GM12878 (cell line): ENCODE measurements at regions not wholly inside any gene's neighbourhood (a gene's known extent, or its start where the extent isn't known, plus 50 kb on each side); places are given as distances from the start of the nearest gene placed in this dataset.

ENCODE experiments used
- BHLHE40 ChIP-seq, 2 experiments: fragments of 450-650 bp in 1 of 2; IDR thresholded peaks; 2 replicates each; pipeline ENCODE4 v1.6.1; 2011 to 2017; ENCODE audit warnings: low read depth in 2 of 2, borderline replicate concordance in 1 of 2, improper control_type of control experiment in 1 of 2, low read length in 1 of 2, mild to moderate bottlenecking in 1 of 2
- HDAC2 ChIP-seq: fragments of 200-600 bp; sonication (generic); IDR thresholded peaks from 2 replicates; pipeline ENCODE4 v1.6.1; 2017
- MYC ChIP-seq: IDR thresholded peaks from 2 replicates; pipeline ENCODE4 v1.6.1; 2011; ENCODE audit warnings: mild to moderate bottlenecking, low read length, moderate library complexity, inconsistent platforms; ENCODE audit not compliant: insufficient read depth, insufficient replicate concordance, insufficient read length, severe bottlenecking
- POLR2A ChIP-seq: IDR thresholded peaks from 2 replicates; pipeline ENCODE4 v1.6.1; 2011; ENCODE audit warnings: low read depth, mild to moderate bottlenecking, low read length
- RAD21 ChIP-seq: IDR thresholded peaks from 2 replicates; pipeline ENCODE4 v1.6.1; 2011; ENCODE audit warnings: mild to moderate bottlenecking, low read depth, low read length, moderate library complexity; ENCODE audit not compliant: insufficient read depth
- SREBF2 ChIP-seq: IDR thresholded peaks from 2 replicates; pipeline ENCODE4 v1.6.1; 2012; ENCODE audit warnings: mild to moderate bottlenecking, low read length
- TF ChIP-seq, protein P1 (sequence below): fragments of 450-650 bp; IDR thresholded peaks from 2 replicates; pipeline ENCODE4 v1.6.1; 2016; ENCODE audit warnings: mild to moderate bottlenecking

GRCh38 chr15:69604072-69604411, 151.4 kb downstream of the RPLP1 start:
- TF ChIP-seq, protein P1, sequence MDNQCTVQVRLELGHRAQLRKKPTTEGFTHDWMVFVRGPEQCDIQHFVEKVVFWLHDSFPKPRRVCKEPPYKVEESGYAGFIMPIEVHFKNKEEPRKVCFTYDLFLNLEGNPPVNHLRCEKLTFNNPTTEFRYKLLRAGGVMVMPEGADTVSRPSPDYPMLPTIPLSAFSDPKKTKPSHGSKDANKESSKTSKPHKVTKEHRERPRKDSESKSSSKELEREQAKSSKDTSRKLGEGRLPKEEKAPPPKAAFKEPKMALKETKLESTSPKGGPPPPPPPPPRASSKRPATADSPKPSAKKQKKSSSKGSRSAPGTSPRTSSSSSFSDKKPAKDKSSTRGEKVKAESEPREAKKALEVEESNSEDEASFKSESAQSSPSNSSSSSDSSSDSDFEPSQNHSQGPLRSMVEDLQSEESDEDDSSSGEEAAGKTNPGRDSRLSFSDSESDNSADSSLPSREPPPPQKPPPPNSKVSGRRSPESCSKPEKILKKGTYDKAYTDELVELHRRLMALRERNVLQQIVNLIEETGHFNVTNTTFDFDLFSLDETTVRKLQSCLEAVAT = no peak
- no peak for TF ChIP-seq MYC
- no peak for TF ChIP-seq POLR2A
- TF ChIP-seq BHLHE40 (IDR thresholded peaks at IDR 0.05; ENCODE audit: borderline replicate concordance in 1 of 2, low read depth in 2 of 2, low read length in 1 of 2) = no peak
- TF ChIP-seq HDAC2 = no peak
- TF ChIP-seq RAD21 = peak; percentile 49
- no peak for TF ChIP-seq SREBF2
